Kidney (tissue), 13 donors: ENCODE measurements at regions not wholly inside any gene's neighbourhood (a gene's known extent, or its start where the extent isn't known, plus 50 kb on each side); places are given as distances from the start of the nearest gene placed in this dataset.

ENCODE experiments used
- DNase-seq, 5 donors: peaks; one replicate each; pipeline ENCODE4 v3.0.0-alpha.2; 2013 to 2020
- FAIRE-seq: peaks from 2 replicates; lab custom pipeline; 2012; peaks lifted over from hg19 to GRCh38; lab: Jason Lieb, UNC
- H3K27ac ChIP-seq, 2 donors: one replicate each; pipeline ENCODE4 v1.7.0; 2013; ENCODE audit warnings: low read depth in 2 of 2, low read length in 2 of 2, inconsistent platforms in 1 of 2
- H3K27me3 ChIP-seq: one replicate; pipeline ENCODE4 v1.7.1; 2013; ENCODE audit warnings: low read length, inconsistent platforms; ENCODE audit not compliant: control insufficient read depth, insufficient read depth
- H3K36me3 ChIP-seq, 3 donors: one replicate each; pipeline versions ENCODE4 v1.7.0 to v1.7.1; 2013; ENCODE audit warnings: low read length in 3 of 3, control low read depth in 1 of 3, inconsistent platforms in 1 of 3; ENCODE audit not compliant: insufficient read depth in 3 of 3, control insufficient read depth in 2 of 3
- H3K4me1 ChIP-seq, 3 donors: one replicate each; pipeline versions ENCODE4 v1.7.0 to v1.7.1; 2013; ENCODE audit warnings: low read length in 3 of 3, inconsistent platforms in 1 of 3, low read depth in 1 of 3; ENCODE audit not compliant: control insufficient read depth in 2 of 3, insufficient read depth in 2 of 3
- H3K4me3 ChIP-seq, 3 donors: one replicate each; pipeline versions ENCODE4 v1.7.0 to v1.8.1; 2013; ENCODE audit warnings: low read length in 3 of 3, control low read depth in 1 of 3, inconsistent platforms in 1 of 3
- H3K9ac ChIP-seq, 3 donors: one replicate each; pipeline versions ENCODE4 v1.7.0 to v1.7.1; 2013; ENCODE audit warnings: low read length in 3 of 3, control low read depth in 1 of 3, inconsistent platforms in 1 of 3
- H3K9me3 ChIP-seq, 3 donors: one replicate each; pipeline versions ENCODE4 v1.7.0 to v1.7.1; 2013; ENCODE audit warnings: low read length in 3 of 3, control low read depth in 1 of 3, inconsistent platforms in 1 of 3; ENCODE audit not compliant: control insufficient read depth in 2 of 3, insufficient read depth in 1 of 3
- intact Hi-C: fragments of 100-400 bp; cut with DNase I; formaldehyde crosslinking; loops from one replicate; pipeline ENCODE4 v1.11.1; 2022
- TF ChIP-seq, protein P1 (sequence below): IDR thresholded peaks from 3 replicates; pipeline ENCODE4 v1.5.1; 2012; ENCODE audit warnings: mild to moderate bottlenecking, moderate library complexity, borderline replicate concordance; ENCODE audit not compliant: insufficient read depth; ENCODE audit errors: extremely low read depth
- donor health status: control.
- donor health status: control.
- donor health status: control.
- donor health status: control.
- donor health status: control.
- donor health status: DM: yes; HTN: yes; CAD: no.
- donor health status: Normal renal cell carcinoma (clear cell type).

DNA sequence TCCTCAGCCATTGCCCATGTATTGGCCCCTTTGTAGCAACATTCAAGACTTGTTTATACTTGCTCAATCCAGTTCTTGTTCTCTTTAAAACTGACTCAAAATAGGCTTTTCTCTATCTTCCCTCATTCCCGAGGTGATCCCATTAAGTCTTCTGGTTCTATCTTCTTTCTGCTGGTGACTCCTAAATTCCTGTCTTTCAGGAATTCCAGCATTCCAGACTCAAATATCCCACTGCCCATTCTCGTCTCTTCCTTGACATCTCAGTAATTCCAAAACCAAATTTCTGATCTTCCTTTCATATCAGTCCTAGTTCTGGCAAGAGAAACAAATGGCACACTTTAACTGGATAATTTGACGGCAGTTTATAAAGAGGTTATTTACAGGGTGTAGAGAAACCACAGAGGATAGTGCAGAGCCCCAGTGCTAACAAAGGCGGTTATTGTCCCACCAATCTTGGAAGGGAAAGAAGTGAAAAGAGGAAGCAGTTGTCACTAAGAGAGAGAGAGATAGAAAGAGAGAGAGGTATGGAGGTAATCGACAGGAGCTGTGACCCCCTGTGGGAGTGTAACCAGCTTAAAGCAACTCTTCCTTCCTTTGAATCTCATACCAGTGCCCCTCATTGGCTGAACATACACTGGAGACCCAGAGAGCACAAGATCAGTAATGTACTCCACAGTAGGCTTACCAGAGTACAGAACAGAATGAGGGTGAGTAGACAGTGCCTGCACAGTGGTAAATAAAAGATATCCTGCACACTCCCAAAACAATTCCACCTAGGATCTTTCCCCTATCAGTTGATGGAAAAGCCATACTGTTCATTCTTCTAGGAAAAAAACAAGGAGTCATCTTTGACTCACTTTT lies 177.6 kb upstream of the LMNTD1 start:
- FAIRE-seq (no peak), DNase-seq (no peak)
- Histone ChIP-seq H3K9me3 (no peaks in the 10 kb centered on the region), H3K4me3 (no peak overlapping the region), H3K9ac (no peak overlapping the region), H3K27ac (no peak overlapping the region), H3K4me1 (no peaks in the 10 kb centered on the region), H3K27me3 (no peaks in the 10 kb centered on the region), H3K36me3 (no peaks in the 10 kb centered on the region)
- intact Hi-C loops = no loop called here
- TF ChIP-seq, protein P1, sequence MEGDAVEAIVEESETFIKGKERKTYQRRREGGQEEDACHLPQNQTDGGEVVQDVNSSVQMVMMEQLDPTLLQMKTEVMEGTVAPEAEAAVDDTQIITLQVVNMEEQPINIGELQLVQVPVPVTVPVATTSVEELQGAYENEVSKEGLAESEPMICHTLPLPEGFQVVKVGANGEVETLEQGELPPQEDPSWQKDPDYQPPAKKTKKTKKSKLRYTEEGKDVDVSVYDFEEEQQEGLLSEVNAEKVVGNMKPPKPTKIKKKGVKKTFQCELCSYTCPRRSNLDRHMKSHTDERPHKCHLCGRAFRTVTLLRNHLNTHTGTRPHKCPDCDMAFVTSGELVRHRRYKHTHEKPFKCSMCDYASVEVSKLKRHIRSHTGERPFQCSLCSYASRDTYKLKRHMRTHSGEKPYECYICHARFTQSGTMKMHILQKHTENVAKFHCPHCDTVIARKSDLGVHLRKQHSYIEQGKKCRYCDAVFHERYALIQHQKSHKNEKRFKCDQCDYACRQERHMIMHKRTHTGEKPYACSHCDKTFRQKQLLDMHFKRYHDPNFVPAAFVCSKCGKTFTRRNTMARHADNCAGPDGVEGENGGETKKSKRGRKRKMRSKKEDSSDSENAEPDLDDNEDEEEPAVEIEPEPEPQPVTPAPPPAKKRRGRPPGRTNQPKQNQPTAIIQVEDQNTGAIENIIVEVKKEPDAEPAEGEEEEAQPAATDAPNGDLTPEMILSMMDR = no peak

DNA sequence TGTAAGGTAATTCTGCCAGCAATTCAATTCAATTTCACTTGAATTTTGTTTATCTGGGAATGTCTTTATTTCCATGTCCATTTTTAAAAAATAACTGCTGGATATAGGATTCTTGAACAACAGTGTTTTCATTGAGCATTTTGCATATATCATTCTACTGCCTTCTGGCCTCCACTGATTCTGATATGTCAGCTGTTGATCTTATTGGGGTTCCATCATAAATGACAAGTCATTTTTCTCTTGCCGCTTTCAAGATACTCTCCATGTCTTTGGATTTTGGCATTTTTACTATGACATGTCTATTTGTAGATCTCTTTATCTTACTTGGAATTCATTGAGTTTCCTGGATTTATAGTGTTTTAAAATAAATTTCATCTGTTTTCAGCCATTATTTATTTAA lies 180.5 kb upstream of the LMNTD1 start:
- no peaks in the 10 kb centered on the region for H3K36me3 ChIP-seq

DNA sequence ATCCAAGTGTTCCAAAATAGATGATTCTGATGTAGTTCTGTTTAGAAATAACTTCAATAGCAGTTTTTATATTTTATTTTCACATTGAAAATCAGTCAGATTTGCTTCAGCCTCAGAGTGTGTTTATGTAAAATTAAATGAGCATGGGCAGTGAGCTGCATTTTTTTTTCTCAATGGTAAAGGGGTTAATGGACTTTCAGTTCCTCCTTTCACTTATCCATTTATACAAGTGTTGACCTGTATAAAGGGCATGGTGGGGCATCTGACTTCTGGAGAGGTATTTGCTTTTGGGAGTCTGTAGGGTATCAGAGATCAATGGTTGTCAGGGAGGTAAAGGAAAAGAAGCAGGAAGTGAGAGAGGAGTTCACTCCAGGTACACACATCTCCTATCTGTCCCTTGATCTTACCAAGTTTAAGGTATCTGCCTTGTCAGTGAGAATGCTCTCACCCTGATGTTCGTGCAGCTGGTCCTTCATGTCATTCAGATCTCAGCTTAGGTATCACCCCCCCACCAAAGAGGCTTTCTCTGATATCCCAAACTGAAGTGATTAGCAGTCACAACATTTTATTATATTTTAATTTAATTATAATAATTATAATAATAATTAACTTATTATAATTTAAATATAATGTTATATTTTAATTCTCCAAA lies 181.6 kb upstream of the LMNTD1 start:
- Histone ChIP-seq H3K27ac (no peak overlapping the region), H3K9me3 (no peaks in the 10 kb centered on the region), H3K4me3 (no peak overlapping the region), H3K36me3 (no peaks in the 10 kb centered on the region), H3K27me3 (no peaks in the 10 kb centered on the region), H3K9ac (no peak overlapping the region), H3K4me1 (no peaks in the 10 kb centered on the region)
- intact Hi-C loops = no loop called here
- FAIRE-seq (no peak), DNase-seq (no peak)
- TF ChIP-seq, protein P1 = no peak

More for the DNA sequence above, 180.5 kb upstream of the LMNTD1 start:
- no peaks in the 10 kb centered on the region for H3K9me3 ChIP-seq
- TF ChIP-seq, protein P1 = no peak
- H3K4me3 ChIP-seq = no peak overlapping the region
- H3K27ac ChIP-seq = no peak overlapping the region
- intact Hi-C loops = no loop called here
- FAIRE-seq (no peak), DNase-seq (no peak)
- H3K9ac ChIP-seq = no peak overlapping the region
- H3K4me1 ChIP-seq = no peaks in the 10 kb centered on the region
- H3K27me3 ChIP-seq = no peaks in the 10 kb centered on the region
